GM18909 (cell line): ENCODE measurements at regions not wholly inside any gene's neighbourhood (a gene's known extent, or its start where the extent isn't known, plus 50 kb on each side); places are given as distances from the start of the nearest gene placed in this dataset.
"Not testable (repeated sequence)": the region's sequence is repeated elsewhere in the genome, so short reads cannot be mapped to it uniquely, and the experiment has no call there.

ENCODE experiments used
- ATAC-seq: cut with Tn5 transposase; IDR thresholded peaks from one replicate; pipeline ENCODE4 v1.9.1; 2021; ENCODE audit warnings: mild to moderate bottlenecking; ENCODE audit not compliant: unreplicated experiment, poor library complexity

DNA sequence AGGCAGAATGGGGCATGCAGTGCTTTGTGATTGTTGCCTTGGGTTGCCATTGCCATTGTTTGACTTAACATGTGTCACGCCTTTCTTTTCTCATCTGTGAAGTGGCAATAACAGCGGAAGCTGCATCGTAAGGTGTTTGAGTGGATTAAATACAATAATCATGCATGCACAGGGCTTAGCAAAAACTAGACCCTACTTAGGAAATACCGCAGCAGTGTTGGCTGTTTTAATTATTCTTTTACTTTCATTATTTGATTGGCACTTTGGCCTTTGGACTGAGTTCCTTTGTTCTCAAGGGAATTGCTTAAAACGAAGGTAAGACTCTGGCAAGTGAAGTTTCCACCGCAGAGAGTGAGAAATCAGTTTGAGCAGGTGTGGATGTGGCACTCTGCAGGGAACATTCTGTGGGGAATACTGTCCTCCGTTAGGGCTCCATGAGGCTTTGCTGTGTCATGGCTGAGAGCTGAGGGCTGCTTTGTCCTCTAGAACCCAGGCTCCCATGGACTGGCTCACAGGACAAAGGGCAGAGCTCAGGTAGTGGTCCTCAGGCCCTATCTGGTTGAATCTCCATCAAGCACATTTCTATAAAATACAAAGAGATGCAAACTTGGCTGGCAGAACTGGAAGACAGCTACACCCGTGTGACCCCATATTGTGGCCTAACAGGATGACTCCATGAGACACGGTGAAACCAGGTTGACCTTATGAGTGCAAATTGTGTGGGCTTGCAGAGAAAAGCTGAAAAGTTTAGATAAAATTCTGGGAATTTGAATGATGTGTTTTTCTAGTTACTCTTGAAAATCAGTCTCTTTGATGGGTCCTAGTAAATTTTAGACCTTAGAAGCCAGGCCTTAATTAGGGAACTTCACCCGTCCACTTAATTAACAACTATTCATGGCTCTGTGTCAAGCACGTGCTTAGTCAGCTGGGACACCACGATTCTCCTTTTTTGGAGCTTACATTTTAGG, 407.2 kb downstream of the KCNRG start:
- no peak for ATAC-seq

DNA sequence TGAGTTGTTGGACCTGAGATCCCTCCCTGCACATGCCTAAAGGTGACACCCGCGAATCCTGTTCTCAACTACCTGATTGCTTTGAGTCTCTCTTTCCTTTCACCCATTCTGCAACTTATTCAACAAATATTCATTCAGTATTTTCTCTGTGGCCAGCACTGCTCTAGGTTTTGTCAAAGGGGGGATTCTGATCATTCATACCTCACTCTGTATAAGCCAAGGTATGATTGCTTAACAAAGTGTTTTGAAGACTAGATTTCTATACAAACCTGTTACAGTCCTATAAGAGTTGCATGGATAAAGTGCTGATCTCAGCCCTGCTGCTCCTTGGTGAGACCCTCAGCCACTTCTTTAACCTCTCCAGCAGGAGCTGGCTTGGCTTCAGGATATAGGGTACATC, 409.7 kb downstream of the KCNRG start:
- no peak for ATAC-seq

DNA sequence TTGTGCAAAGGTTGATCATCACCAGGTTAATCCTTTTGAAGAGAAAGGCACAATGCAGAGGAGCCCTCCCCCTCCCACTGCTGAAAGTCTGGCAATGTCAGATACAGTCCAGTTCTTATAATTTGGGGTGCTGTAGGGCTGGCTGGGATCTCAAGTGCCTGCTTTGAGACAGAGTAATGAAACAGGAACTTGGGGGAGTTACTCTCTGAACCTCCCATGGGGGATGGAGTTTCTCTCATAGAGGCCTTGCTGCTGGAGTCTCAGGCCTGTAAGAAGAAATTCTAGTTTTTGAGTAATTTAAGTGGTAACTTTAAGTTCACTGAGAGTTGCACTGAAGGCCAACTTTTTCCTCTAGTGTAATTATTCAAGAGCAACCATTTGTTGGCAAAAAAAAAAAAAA, 410.5 kb downstream of the KCNRG start:
- ATAC-seq: no peak

DNA sequence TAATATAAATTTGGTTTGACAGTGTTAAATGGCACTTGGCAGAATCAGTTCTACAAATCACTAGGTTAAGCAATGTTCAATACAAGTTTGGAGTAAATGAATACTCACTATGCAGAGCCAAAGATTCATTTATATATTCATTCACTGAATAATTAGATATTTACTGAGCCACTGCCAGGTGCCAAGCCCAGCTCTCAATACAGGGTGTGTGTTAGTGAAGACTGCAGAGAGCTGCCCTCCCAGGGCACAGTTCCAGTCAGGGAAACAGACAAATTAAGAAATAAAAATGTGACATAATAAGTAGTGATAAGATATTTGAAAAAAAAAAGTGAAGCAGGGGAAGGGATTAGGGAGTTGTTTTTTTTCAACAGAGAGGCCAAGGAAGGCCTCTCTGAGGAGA, 411.7 kb downstream of the KCNRG start:
- no peak for ATAC-seq

DNA sequence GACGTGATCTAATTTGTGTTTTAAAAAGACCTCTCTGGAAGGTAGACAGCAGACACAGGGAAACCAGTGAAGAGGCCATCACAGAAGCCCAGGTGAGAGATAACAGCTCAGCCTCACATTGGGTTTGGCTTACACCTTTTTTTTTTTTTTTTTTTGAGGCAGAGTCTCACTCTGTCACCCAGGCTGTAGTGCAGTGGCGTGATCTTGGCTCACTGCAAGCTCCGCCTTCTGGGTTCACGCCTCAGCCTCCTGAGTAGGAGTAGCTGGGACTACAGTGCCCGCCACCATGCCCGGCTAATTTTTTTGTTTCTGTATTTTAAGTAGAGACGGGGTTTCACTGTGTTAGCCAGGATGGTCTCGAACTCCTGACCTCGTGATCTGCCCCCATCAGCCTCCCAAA, 412.3 kb downstream of the KCNRG start:
- not testable (repeated sequence) for ATAC-seq

DNA sequence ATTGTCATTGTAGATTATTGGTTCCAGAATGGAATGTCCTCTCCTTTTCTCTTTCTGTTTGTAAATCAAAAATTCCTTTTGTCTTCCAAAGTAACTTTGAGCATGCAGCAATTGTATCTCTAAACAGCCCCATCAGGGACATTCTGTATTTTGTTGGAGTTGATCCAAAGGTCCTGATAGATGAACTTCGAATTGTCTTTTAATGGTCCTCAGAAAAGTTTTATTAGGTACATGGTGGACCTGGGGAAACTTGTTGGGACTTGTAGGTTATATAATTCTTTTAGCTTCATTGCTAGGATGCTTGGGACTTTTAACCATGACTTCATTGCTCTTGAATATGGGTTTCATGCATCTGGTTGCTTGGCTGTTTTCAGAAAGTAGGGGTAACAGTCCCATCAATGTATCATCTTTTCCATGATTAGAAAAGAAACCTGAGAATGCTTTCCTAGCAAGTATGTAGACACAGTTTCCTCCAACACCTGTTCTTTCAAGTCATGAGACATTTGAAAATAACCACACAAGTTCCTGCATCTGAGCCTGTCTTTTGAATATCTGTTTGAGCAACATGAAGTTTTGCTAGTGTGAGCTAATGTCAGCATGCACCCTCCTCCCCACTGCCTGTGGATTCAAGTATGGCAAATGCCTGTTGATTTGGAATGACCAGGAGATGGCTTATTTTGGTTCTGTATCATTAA, 413.1 kb downstream of the KCNRG start:
- no peak for ATAC-seq

DNA sequence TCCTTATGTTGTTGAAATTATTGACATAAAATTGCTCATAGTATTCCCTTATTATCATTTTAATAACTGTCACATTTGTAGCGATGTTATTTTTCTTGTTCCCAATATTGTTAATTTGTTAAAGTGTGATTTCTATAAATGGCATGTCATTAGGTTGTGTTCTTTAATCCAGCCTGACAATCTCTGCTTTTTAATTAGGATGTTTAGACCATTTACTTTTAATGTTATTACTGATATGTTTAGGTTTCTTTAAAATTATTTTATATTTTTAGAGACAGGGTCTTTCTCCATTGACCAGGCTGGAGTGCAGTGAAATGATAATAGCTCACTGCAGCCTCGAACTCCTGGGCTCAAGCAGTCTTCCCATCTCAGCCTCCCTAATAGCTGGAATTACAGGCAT, 408.5 kb downstream of the DLEU7 start:
- no peak for ATAC-seq

DNA sequence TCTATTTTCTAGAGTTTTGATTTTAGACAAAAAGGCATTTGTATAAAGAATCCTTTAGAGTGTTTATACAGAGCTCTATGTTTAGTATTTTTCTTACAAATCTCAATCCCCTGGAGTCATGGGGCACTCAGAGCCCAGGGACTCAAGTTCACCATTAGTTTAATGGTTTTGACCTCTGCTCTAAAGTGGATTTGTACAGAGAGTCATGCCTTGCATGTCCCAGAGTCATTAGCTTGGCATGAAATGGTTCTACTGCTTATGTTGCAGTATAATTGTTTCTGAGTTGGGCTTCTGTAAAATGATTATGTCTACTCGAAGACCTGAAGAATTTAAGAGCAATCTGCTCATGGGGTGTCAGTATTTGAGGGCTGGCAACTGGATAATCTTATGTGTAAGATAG, 406.2 kb downstream of the DLEU7 start:
- no peak for ATAC-seq

DNA sequence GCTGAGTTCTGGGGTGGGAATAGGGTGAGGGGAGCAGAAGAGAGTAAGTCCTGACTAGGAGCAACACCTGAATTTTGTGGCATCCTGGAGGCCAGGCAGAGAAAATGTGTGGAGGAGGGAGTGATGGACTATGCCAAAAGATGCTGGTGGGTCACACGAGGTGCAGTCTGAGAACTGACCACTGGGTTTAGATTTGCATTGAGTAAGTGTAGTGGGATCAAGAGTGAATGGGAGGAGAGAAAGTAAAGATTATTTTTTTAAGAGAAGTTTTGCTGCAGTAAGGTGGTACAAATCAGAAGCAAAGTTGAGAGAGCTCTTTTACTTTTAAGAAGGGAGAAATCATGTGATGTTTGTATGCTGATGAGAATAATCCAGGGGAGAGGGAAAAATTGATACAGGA, 405.1 kb downstream of the DLEU7 start:
- ATAC-seq: no peak

DNA sequence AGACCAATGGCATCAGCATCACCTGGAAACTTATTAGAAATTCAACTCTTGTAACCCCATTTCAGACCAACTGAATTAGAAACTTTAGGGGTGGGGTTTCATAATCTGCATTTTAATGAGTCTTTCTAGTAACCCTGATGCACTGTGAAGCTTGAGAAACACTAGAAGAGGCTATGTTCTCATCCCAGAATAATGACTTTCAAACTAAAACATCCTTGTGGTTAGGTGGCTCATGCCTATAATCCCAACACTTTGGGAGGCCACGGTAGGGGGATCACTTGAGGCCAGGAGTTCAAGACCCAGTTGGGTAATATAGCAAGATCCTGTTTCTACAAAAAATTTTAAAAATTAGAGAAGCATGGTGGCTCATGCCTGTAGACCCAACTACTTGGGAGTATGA, 402.4 kb downstream of the DLEU7 start:
- no peak for ATAC-seq

DNA sequence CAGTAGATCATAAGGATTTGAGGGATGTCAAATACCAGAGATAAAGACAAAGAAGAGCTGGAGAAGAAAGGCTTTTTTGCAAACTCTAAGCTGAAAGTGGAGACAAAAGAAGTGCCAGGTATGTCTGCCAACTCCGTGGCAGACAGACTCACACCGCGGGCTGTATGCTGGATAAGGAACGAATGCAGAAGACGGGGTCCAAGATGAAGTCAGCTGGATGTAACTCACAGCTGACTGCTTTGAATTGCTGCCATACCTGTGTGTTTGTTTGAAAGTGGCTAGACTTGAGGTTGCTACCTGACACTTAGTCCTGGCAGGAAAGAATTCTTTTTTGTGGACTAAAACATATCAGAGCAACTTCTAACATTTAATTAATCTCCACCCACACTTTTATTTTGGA, 398.8 kb downstream of the DLEU7 start:
- no peak for ATAC-seq

DNA sequence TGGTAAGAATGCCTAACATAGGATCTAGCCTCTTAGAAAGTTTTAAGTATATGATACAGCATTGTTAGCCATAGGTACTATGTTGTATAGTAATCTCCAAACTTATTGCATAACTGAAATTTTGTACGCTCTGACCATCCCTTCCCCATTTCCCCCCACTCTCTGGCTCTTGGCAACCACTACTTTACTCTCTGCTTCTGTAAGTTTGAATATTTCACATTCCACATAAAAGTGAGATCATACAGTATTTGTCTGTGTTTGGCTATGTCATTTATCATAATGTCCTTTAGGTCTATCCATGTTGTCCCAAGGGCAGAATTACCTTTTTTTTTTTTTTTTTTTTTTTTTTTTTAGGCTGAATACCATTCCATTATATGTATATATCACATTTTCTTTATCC, 396.9 kb downstream of the DLEU7 start:
- ATAC-seq: no peak

DNA sequence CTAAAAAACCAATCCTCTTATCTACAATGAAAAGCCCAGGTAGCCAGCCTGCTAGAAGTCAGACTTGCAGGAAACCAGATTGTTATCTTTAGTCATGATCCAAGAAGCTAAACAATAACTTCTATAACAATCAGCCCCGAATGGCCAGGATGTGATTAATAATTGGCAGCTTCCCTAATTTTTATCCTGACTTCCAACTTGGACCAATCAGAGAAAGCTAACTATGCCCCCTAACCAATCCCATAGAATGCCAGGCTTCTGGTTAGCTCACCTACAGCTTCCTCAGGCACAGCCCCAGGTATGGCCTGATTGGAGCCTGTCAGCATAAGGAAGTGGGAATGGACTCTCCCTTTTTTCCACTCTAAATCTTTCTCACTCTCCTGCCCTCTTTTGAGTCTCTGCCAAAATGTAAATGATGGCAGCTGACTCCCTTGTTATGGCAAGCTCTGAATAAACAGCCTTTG, 394.9 kb downstream of the DLEU7 start:
- no peak for ATAC-seq

DNA sequence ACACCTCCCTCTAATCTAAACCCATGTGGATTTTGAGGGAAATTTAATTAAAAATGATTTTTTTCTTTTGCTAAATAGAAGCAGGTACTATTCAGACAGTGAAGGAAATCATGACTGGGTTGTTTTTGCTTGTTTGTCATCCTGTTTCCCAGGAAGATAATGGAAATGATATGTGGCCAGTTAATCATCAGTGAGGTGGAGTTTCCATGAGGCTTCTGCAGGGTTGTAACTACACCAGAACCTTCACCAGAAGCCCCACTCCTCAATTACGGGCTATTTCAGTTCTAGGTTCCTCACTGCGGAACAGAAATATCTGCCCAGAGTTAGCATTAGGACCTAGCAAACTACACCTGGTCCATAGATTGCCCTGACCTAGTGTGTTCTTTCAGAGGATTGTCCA, 394.0 kb downstream of the DLEU7 start:
- ATAC-seq: no peak

DNA sequence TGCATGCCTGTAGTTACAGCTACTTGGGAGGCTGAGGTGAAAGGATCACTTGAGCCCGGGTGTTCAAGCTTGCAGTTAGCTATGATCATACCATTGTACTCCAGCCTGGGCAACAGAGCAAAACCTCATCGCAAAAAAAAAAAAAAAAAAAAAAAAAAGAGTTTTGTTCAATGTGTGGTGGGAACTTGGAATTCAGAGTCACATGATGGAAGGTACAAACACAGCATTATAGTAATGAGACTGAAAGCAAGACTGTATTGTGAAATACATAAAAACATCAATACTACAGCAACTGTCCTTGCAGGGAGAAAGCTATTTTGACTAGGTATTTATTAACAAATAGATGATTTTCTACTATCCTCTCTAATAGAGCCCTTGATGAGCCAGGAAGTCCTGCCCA, 393.2 kb downstream of the DLEU7 start:
- no peak for ATAC-seq

DNA sequence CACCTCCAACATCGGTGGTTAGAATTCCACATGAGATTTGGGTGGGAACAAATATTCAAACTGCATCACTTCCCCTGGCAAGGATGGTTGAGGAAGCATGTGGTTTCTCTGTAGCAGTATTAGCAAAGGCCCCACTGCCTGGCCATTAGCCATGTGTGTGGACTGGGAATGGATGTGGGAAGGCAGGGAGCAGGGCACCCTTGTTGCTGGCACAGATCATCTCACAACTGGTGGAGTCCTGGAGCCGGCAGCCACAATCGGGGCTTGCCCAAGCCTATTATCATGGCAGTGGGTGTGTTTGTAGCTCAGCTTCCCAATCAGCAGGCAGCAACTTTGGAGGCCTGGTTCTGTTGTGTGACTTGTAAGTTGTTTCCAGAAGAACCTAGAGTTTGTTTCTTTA, 391.9 kb downstream of the DLEU7 start:
- ATAC-seq: no peak

DNA sequence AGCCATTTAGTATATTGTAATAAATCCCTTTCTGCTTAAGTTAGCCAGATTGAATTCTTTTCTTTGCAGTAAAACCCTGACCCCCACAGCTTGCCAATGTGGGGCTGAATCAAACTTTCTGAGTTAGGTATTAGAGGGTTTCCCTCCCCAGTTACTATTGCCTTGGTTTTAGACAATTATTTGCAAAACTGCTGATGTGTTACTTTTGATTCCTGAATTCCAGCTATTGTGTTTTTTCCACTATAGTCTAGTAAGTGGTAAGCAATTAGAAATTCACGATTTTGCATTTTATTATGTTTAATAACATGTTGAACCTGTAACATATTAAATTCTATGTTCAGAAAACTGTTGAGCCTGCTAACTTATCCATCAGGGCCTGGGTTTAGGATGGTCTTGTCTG, 391.5 kb downstream of the DLEU7 start:
- ATAC-seq: no peak

DNA sequence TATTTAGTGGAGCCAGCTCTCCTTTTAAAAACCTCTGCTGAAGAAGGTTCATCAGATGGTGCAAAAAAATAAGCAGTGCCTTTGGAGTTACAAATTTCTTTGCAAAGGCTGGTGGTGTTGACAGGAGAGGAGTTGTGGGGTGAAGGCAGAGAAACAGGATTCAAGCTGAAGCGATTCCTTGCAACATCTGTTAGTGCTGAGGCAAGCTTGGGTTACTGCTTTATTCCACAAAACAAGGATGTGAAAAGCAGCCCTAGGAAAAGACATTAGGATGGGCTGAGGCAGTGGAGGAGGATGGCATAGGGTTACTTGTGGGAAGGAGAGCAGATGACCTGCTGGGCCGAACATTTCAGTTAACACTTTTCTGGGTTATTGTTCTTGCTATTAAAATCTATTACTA, 390.7 kb downstream of the DLEU7 start:
- no peak for ATAC-seq

DNA sequence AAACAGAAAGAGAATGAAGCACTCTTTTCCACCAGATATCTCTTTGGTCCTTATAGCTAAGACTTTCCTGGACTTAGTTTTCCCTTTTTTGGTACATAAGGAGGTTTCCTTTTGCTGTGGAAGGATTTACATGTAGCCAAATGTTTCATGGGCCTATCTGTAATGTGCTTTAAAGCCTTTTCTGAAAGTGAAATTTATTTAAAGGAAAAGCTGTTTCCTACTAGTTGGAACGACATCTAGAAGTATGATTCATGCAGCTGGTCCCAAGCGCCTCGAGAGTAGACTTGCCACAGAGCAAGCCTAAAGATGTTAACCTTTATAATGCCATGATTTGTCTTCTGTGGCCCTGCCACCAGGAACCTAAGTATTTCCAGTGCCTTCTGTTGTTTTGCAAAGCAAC, 390.3 kb downstream of the DLEU7 start:
- ATAC-seq: no peak

DNA sequence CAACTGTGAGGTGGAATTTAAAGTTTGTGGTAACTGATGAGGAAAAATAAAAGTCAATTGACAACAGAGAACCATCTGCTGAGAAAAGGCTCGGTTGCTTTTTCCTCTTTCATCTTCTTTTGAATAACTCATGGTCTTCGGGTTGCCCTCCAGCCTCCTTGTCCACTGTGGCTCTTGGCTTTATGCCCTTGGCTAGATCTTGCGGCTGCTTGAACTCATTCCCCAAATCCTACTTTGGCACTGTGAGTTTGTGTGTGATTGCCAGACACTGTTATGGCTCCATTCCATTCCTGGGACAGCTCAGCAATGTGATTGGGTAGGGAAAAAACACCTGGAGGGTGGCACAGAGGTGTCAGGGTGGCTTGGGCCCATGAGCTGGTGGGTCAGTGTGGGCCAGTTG, 387.4 kb downstream of the DLEU7 start:
- no peak for ATAC-seq
